K562 (cell line): ENCODE measurements at regions not wholly inside any gene's neighbourhood (a gene's known extent, or its start where the extent isn't known, plus 50 kb on each side); places are given as distances from the start of the nearest gene placed in this dataset.

Experiments used
- ATAC-seq: fragments of 200-7000 bp; cut with Tn5 transposase; 3 replicates; pipeline ENCODE4 v1.9.1; 2020; ENCODE audit warnings: moderate library complexity
- BruUV-seq: library from RNA; stranded (reverse); fragments of 400-500 nt; replicated peaks from 2 replicates; lab custom pipeline; 2021; lab: Mats Ljungman, UMichigan
- CTCF ChIA-PET: fragments of 300-600 bp; formaldehyde crosslinking; extraction: SDS; loops from one replicate; lab custom pipeline; 2021; ENCODE audit warnings: low intra/inter-chr PET ratio; lab: Yijun Ruan, JAX
- POLR2A ChIA-PET: fragments of 300-600, 350-650 bp; sonication (Branson Sonifier 250); formaldehyde crosslinking; extraction: SDS; loops from one replicate; lab custom pipeline; 2021; ENCODE audit warnings: antibody characterized with exemption, inconsistent platforms; lab: Yijun Ruan, JAX
- DNase-seq, 4 experiments: peaks; one replicate each; pipeline versions ENCODE4 v3.0.0 to v3.0.0-alpha.2; 2011 to 2018; ENCODE audit warnings: low spot score in 3 of 4, mixed read lengths in 3 of 4; ENCODE audit errors: extremely low read depth in 1 of 4
- FAIRE-seq: peaks from 2 replicates; lab custom pipeline; 2011; peaks lifted over from hg19 to GRCh38; lab: Jason Lieb, UNC
- H2AFZ ChIP-seq: 2 replicates; pipeline ENCODE4 v1.6.0; 2011; ENCODE audit warnings: low read depth, low read length, control low read depth, inconsistent platforms
- H3K27ac ChIP-seq: fragments of 200-600 bp; 3 replicates; pipeline ENCODE4 v1.8.0; 2011; ENCODE audit warnings: low read depth, mild to moderate bottlenecking, control low read depth, inconsistent platforms, low read length, moderate library complexity, mixed read lengths; ENCODE audit errors: extremely low read depth
- H3K27me3 ChIP-seq, 2 experiments: fragments of 300-600 bp in 1 of 2; 2 replicates in 1 of 2; 3 replicates in 1 of 2; pipeline versions ENCODE4 v1.6.0 to v1.8.0; 2011; ENCODE audit warnings: inconsistent platforms in 2 of 2, low read length in 2 of 2, mild to moderate bottlenecking in 1 of 2, mixed read lengths in 1 of 2, moderate library complexity in 1 of 2; ENCODE audit not compliant: control insufficient read depth in 2 of 2, insufficient read depth in 2 of 2
- H3K36me3 ChIP-seq: fragments of 300-600 bp; 3 replicates; pipeline ENCODE4 v1.8.0; 2011; ENCODE audit warnings: mild to moderate bottlenecking, low read length, inconsistent platforms; ENCODE audit not compliant: control insufficient read depth, insufficient read depth
- H3K4me1 ChIP-seq, 2 experiments: fragments of 200-600 bp in 1 of 2; replicated peaks in 1 of 2; 2 replicates in 1 of 2; 3 replicates in 1 of 2; pipeline versions ENCODE4 v1.5.1 to v1.8.0; 2011; ENCODE audit warnings: inconsistent platforms in 2 of 2, low read length in 2 of 2, mild to moderate bottlenecking in 1 of 2, mixed read lengths in 1 of 2, moderate library complexity in 1 of 2; ENCODE audit not compliant: control insufficient read depth in 2 of 2, insufficient read depth in 2 of 2
- H3K4me2 ChIP-seq: 2 replicates; pipeline ENCODE4 v1.6.1; 2011; ENCODE audit warnings: low read length, control low read depth, inconsistent platforms, mixed read lengths; ENCODE audit not compliant: insufficient read depth
- H3K4me3 ChIP-seq: fragments of 200-600 bp; sonication (generic), shearing (Covaris generic); 2 replicates; pipeline ENCODE4 v1.5.1; 2016; ENCODE audit warnings: control low read depth, inconsistent platforms
- H3K79me2 ChIP-seq: fragments of 200-600 bp; 3 replicates; pipeline ENCODE4 v1.8.0; 2011; ENCODE audit warnings: low read length, inconsistent platforms; ENCODE audit not compliant: control insufficient read depth, insufficient read depth
- H3K9ac ChIP-seq, 2 experiments: 2 replicates each; pipeline versions ENCODE4 v1.6.0 to v1.6.1; 2011; ENCODE audit warnings: low read depth in 2 of 2, low read length in 2 of 2, control low read depth in 1 of 2, inconsistent platforms in 1 of 2, mild to moderate bottlenecking in 1 of 2, mixed read lengths in 1 of 2; ENCODE audit not compliant: insufficient read depth in 1 of 2
- H3K9me1 ChIP-seq: one replicate; pipeline ENCODE4 v1.6.0; 2011; ENCODE audit warnings: inconsistent platforms, mild to moderate bottlenecking, low read length, moderate library complexity; ENCODE audit not compliant: control insufficient read depth, insufficient read depth
- H3K9me3 ChIP-seq: replicated peaks from 2 replicates; pipeline ENCODE4 v1.5.1; 2011; ENCODE audit warnings: low read depth, low read length, inconsistent platforms; ENCODE audit not compliant: control insufficient read depth, insufficient read depth
- H4K20me1 ChIP-seq: replicated peaks from 2 replicates; pipeline ENCODE4 v1.6.1; 2011; ENCODE audit warnings: low read length, inconsistent platforms, mixed read lengths; ENCODE audit not compliant: control insufficient read depth, insufficient read depth
- AFF4 ChIP-seq: sonication (generic); formaldehyde crosslinking; IDR thresholded peaks from 2 replicates; pipeline ENCODE4 v1.8.0; 2023; ENCODE audit warnings: mild to moderate bottlenecking, missing genetic modification reagents
- DLX4 ChIP-seq: fragments of 250-450 bp; sonication (Bioruptor Pico); IDR thresholded peaks from 2 replicates; pipeline ENCODE4 v1.6.1; 2021; ENCODE audit warnings: mild to moderate bottlenecking
- EHMT2 ChIP-seq: fragments of 450-650 bp; IDR thresholded peaks from 2 replicates; pipeline ENCODE4 v1.6.1; 2018; ENCODE audit warnings: antibody characterized with exemption
- FOXM1 ChIP-seq, 2 experiments: fragments of 450-650 bp in 1 of 2; sonication (generic) in 1 of 2; formaldehyde crosslinking in 1 of 2; IDR thresholded peaks; 2 replicates each; pipeline versions ENCODE4 v1.6.1 to v1.9.0; 2017 to 2022; ENCODE audit warnings: low read depth in 2 of 2, mild to moderate bottlenecking in 2 of 2, missing genetic modification reagents in 1 of 2, moderate library complexity in 1 of 2
- MXD1 ChIP-seq: fragments of 250-450 bp; sonication (Bioruptor Pico); IDR thresholded peaks from 2 replicates; pipeline ENCODE4 v1.8.0; 2021; ENCODE audit warnings: borderline replicate concordance, mild to moderate bottlenecking, moderate library complexity; ENCODE audit not compliant: poor library complexity, severe bottlenecking
- PATZ1 ChIP-seq: fragments of 250-450 bp; sonication (Bioruptor Pico); IDR thresholded peaks from 2 replicates; pipeline ENCODE4 v1.5.0; 2020; ENCODE audit warnings: mild to moderate bottlenecking, borderline replicate concordance
- PCBP1 ChIP-seq: fragments of 200-400 bp; formaldehyde crosslinking; IDR thresholded peaks from 2 replicates; pipeline ENCODE4 v1.6.1; 2018; ENCODE audit warnings: mild to moderate bottlenecking, low read depth, low read length; ENCODE audit not compliant: poor library complexity, severe bottlenecking
- RBBP5 ChIP-seq: fragments of 200-600 bp; sonication (generic); IDR thresholded peaks from 2 replicates; pipeline ENCODE4 v1.6.1; 2012; ENCODE audit warnings: borderline replicate concordance, mild to moderate bottlenecking, low read length, control low read depth, inconsistent platforms; ENCODE audit not compliant: insufficient read depth, poor library complexity, severe bottlenecking
- ZBTB33 ChIP-seq: sonication (generic); formaldehyde crosslinking; IDR thresholded peaks from 2 replicates; pipeline ENCODE4 v1.8.1; 2023; ENCODE audit warnings: mild to moderate bottlenecking, missing genetic modification reagents
- ZNF277 ChIP-seq: fragments of 250-450 bp; sonication (Bioruptor Pico); IDR thresholded peaks from 2 replicates; pipeline ENCODE4 v1.8.0; 2022; ENCODE audit warnings: inconsistent platforms, mild to moderate bottlenecking, moderate library complexity, borderline replicate concordance
- in situ Hi-C: fragments of 300-500 bp; cut with MboI; formaldehyde crosslinking; loops from 4 replicates; pipeline ENCODE4 v1.15.0; 2018; ENCODE audit warnings: inconsistent platforms, mixed read lengths
- intact Hi-C: fragments of 100-400 bp; cut with micrococcal nuclease; formaldehyde crosslinking; loops from 2 replicates; pipeline ENCODE4 v1.14.2; 2022

- ChIA-PET CTCF (no interaction called here), POLR2A (no interaction called here)
- Histone ChIP-seq H3K9ac (no peak overlapping the region), H4K20me1 (no peaks in the 10 kb centered on the region), H3K4me2 (no peak overlapping the region), H3K9me3 (no peaks in the 10 kb centered on the region), H3K4me3 (no peak overlapping the region), H3K4me1 (no peaks in the 10 kb centered on the region), H3K27ac (no peak overlapping the region), H2AFZ (no peak overlapping the region), H3K36me3 (no peaks in the 10 kb centered on the region), H3K9me1 (no peaks in the 10 kb centered on the region), H3K27me3 (no peaks in the 10 kb centered on the region), H3K79me2 (no peaks in the 10 kb centered on the region)
- no peak for DNase-seq
- no peak for FAIRE-seq
- in situ Hi-C loops, result no loop called here
- intact Hi-C loops, result no loop called here
- BruUV-seq, result no TSS peak
- no peak for ATAC-seq
- TF ChIP-seq DLX4 (CRISPR knock-in tag) (no peak), PCBP1 (no peak), FOXM1 (IDR thresholded peaks at IDR 0.05; ENCODE audit: low read depth) (no peak), FOXM1 (CRISPR knock-in tag; IDR thresholded peaks at IDR 0.05; ENCODE audit: low read depth) (no peak), MXD1 (CRISPR knock-in tag) (no peak), EHMT2 (no peak), AFF4 (CRISPR knock-in tag) (no peak), RBBP5 (no peak), PATZ1 (CRISPR knock-in tag) (no peak), ZBTB33 (no peak), ZNF277 (CRISPR knock-in tag) (no peak)
Measured at GRCh38 chr1:101363891-101364318, 127.1 kb downstream of the S1PR1 start.
